NCI-H748 treated with DMSO at 0.1 percent for 48 hours (cell line): ENCODE measurements at regions not wholly inside any gene's neighbourhood (a gene's known extent, or its start where the extent isn't known, plus 50 kb on each side); places are given as distances from the start of the nearest gene placed in this dataset.
"Not testable (repeated sequence)": the region's sequence is repeated elsewhere in the genome, so short reads cannot be mapped to it uniquely, and the experiment has no call there.

ENCODE experiments used
- DNase-seq: peaks from one replicate; lab custom pipeline; 2025; lab: John Stamatoyannopoulos, UW

DNA sequence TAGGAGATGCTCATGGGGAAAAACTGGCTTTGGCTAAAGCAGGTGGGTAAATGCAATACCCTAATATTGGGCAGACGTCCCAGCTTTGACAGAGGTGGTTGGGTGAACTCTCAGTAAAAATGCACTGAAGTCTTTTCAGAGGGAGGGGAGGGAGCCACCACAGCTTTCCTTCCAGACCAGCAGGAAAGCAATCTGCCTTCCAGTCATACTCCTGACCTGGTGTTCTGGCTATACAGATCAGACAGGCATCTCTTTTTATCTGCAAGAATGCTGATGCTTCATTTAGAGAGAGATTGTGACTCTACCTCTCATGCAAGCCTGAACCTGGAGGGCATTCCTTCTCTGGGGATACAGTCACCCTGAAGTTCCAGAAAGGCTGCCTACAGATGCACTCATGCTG is 52.6 kb upstream of the ICA1 start:
- DNase-seq = no peak

DNA sequence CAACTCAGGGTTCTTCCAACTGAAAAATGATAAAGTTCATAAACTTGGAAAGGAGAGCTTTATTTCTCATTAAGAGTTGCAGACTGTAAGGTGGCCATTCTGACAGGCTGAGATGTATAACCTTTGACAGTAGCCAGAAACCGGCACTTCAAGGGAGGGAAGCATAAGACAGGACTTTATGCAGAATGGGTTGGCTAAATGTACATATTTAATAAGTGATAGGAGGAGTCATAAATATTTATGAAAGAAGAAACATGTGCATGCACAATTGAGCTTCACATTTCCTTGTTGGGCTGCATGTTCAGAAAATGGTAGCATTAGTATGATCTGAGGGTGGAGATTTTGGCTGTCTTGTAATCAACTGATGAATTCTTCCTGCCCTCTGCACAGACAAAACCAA is 57.1 kb upstream of the ICA1 start:
- no peak for DNase-seq

DNA sequence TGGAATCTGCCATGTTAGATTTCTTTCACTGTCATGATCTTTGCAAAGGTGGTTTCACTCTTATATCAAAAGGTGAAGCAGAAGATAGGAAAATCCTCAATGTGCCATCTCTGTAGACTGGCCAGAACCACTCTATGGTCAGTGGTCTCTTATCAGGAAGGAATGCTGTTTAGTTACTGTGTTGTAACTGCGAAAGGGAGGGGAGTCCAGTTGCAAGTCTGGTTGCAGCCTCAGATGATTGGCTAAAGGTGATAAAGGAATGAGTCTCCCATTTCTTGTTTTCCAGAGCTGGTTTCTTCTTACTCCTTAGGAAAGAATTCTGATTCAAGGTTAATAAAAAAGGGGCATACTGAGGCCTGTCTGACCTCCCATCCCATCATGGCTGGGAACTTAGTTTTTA is 58.2 kb upstream of the ICA1 start:
- DNase-seq = no peak

GRCh38 chr7:8321312-8321711 is 59.3 kb upstream of the ICA1 start:
- DNase-seq = no peak

GRCh38 chr7:8322667-8323066 is 60.7 kb upstream of the ICA1 start:
- no peak for DNase-seq

- DNase-seq = no peak
These were observed 63.1 kb upstream of the ICA1 start for GRCh38 chr7:8325067-8325466.

DNA sequence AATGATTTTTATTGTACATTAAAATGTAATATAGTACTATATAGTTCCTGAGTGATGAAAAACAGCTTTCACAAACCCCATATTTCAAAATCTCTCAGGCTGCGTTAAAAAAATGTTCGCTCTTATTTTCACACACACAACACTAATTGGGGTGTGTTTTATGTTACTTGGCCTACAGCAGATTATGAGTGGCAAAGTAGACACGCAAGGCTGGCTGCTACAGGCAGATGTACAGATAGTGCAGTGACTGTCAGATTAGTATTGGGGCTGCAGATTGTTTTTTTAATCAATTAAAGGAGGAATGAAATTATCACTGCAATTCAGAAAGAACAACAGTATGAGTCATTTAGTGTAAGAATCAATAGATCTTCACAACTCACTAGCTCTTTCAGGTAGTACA is 65.2 kb upstream of the ICA1 start:
- DNase-seq = no peak

DNA sequence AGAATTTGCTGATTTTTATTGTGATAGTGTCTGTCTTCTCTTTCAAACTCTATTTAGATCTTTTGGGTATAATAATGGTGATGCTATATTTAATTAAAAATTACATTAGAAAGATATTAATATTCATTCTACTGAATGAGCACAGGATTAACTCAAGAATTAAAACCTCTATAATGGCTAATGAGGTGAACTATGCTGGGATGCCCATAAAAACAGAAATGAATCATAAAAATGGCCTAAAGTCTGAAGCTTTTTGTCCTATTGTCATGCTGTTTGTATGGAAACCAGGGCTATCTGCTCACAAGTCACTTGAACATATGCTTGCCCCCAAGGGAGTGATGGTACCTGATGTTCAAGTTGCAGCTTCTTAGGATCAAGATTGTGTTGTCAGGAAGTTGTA is 76.2 kb upstream of the ICA1 start:
- no peak for DNase-seq

DNA sequence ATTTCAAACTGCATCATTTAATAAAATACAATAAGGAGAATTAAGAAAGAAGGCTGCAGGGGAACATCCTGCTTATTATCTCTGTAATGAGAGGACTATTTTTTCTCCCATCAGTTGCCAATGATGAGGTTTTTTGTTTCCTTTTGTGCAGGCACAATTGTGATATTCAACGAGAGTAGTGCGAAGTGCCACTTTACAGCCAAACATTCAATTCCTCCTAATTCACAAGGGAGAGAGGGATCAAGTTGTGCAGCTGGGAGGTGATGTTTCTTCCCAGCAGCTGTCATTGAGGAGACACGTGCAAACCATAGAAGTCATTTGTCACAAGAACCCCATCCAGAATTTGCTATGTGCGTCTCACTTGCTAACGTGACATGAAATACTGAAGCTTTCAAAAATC is 81.6 kb upstream of the ICA1 start:
- peak; percentile 93 for DNase-seq

GRCh38 chr7:8347395-8347794 is 85.4 kb upstream of the ICA1 start:
- not testable (repeated sequence) for DNase-seq

GRCh38 chr7:8351654-8352053 is 81.8 kb upstream of the NXPH1 start:
- DNase-seq = not testable (repeated sequence)

DNA sequence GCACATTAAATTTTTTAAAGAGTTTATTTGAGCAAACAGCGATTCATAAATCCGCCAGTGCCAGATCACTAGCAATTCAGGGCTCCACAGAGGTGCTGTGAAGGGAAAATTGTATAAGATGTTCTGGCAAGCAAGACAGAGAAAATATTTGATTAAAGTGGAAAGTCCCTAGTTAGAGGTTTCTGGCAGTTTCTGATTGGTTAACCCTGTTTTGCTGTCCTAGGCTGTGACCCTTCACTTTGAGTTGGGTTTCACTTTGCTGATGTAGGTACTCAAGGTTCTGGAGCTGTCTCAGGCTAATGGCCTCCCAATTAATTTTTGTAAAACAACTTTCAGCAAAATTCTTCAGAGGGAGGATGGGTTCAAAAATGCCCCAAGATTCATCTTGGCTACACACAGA is 79.4 kb upstream of the NXPH1 start:
- no peak for DNase-seq

- DNase-seq = no peak
These were observed 78.9 kb upstream of the NXPH1 start for GRCh38 chr7:8354503-8354902.

GRCh38 chr7:8356071-8356470 is 77.3 kb upstream of the NXPH1 start:
- DNase-seq = no peak

GRCh38 chr7:8357536-8357935 is 75.9 kb upstream of the NXPH1 start:
- DNase-seq = no peak

GRCh38 chr7:8360564-8361153 is 72.8 kb upstream of the NXPH1 start:
- no peak for DNase-seq

DNA sequence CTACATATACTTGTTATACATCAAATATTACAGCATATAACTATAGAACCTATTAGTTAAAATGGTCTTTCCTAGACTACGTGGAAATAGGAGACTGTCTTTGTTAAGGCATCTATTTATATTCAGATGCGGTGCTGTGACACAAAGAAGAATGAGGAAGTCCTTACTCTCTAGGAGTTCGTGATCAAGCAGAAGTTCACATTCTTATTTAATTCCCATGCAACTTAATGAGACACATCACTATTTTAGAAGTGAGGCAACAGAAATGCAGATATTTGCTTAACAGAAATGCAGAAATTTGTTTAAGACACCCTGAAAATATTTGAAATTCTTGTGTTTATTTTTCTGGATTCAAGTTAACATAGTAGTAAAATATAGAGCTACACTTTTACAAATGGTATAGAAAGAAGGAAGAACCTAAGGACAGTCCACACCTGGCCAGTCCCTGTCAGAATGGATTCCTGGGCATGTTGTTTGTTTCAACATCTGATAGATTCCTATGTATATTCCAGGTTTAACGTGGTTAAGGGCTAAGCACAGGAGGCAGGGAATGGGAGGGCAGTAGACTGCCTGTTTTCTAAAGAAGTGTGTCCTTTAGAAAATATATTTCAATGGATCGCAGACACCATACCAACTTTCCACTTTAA is 70.6 kb upstream of the NXPH1 start:
- DNase-seq = no peak

DNA sequence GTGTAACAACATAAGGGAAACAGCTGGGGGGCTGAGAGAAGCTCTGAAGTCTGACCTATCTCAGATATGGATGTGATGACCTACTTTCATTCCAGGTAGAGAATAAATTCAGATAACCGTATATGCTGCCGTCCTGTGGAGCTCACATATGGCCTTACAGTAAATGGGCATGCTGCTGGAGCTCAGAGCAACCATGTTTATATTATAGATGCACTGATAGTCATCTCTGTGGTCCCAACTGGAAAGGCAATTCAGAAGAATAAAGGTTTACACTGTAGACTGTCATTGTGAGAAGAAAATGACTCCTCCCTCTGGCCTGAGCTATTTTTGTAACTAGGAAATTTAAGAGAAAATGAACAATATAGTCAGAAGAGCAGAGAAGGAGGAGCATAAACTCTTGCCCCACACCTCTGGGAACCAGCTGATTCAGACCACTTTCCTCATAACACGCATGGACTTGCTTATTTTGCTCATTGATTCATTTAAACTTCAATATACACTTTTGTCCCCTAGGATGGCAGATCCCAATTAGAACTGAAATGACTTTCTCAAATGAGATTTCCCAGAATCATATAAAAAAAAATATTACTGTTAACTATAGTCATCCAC is 69.9 kb upstream of the NXPH1 start:
- no peak for DNase-seq

- DNase-seq = peak; percentile 70
These were observed 67.8 kb upstream of the NXPH1 start for GRCh38 chr7:8365499-8366110.

GRCh38 chr7:8368007-8368406 is 65.4 kb upstream of the NXPH1 start:
- DNase-seq = not testable (repeated sequence)

- DNase-seq = no peak
These were observed 61.7 kb upstream of the NXPH1 start for GRCh38 chr7:8371742-8372141.

DNA sequence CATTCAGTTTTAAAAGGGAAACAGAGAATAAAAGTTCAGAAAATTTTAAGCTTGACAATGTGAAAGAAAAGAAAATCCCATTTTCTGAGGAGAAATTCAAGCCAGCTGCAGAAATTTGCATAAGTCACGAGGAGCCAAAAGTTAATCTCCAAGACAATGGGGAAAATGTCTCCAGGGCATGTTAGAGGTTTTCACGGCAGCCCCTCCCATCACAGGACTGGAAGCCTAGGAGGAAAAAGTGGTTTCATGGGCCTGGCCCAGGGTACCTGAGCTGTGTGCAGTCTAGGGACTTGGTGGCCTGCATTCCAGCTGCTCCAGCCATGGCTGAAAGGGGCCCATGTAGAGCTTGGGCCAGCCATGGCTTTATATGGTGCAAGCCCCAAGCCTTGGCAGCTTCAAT is 59.6 kb upstream of the NXPH1 start:
- DNase-seq = no peak

- DNase-seq = no peak
These were observed 54.9 kb upstream of the NXPH1 start for GRCh38 chr7:8378349-8379019.
